ENCODE measurements at regions not wholly inside any gene's neighbourhood (a gene's known extent, or its start where the extent isn't known, plus 50 kb on each side); places are given as distances from the start of the nearest gene placed in this dataset.

GRCh38 chr22:49677495-49677889, 150.2 kb downstream of the BRD1 start:
- Histone ChIP-seq H3K4me1 (ENCODE audit: control insufficient read depth, insufficient read depth, low read length) (no peaks in the 10 kb centered on the region), H3K9me3 (ENCODE audit: control insufficient read depth, insufficient read depth, low read depth, low read length) (no peaks in the 10 kb centered on the region), H3K27ac (ENCODE audit: extremely low read depth, low read depth, low read length) (no peak overlapping the region), H3K36me3 (ENCODE audit: control insufficient read depth in 2 of 2, insufficient read depth in 1 of 2, low read length in 2 of 2) (no peaks in the 10 kb centered on the region), H3K4me3 (ENCODE audit: low read depth, low read length) (no peak overlapping the region)
- ChIA-PET CTCF (no interaction called here), POLR2A (no interaction called here)
- TF ChIP-seq ZNF701 (tag by site-specific recombination; IDR thresholded peaks at IDR 0.05) (no peak), ZNF155 (tag by site-specific recombination; IDR thresholded peaks at IDR 0.05) (no peak), ZNF423 (tag by site-specific recombination; IDR thresholded peaks at IDR 0.05) (no peak), MZF1 (tag by site-specific recombination; IDR thresholded peaks at IDR 0.05; ENCODE audit: borderline replicate concordance) (no peak), TCF7L2 (IDR thresholded peaks at IDR 0.05; ENCODE audit: borderline replicate concordance, low read depth, low read length) (no peak), ZNF146 (tag by site-specific recombination; IDR thresholded peaks at IDR 0.05) (no peak), ZBTB11 (tag by site-specific recombination; conservative IDR thresholded peaks at IDR 0.05; ENCODE audit: low read depth) (no peak), ZNF548 (tag by site-specific recombination; IDR thresholded peaks at IDR 0.05) (no peak), WT1 (tag by site-specific recombination; IDR thresholded peaks at IDR 0.05) (no peak), ZNF639 (tag by site-specific recombination; IDR thresholded peaks at IDR 0.05) (no peak), ZNF416 (tag by site-specific recombination; IDR thresholded peaks at IDR 0.05) (no peak), ZNF76 (tag by site-specific recombination; IDR thresholded peaks at IDR 0.05; ENCODE audit: borderline replicate concordance, low read depth) (no peak), ZNF248 (tag by site-specific recombination; IDR thresholded peaks at IDR 0.05) (no peak), ZNF280C (tag by site-specific recombination; IDR thresholded peaks at IDR 0.05) (no peak), ZNF513 (tag by site-specific recombination; IDR thresholded peaks at IDR 0.05) (no peak), ZBTB17 (tag by site-specific recombination; IDR thresholded peaks at IDR 0.05) (no peak), KLF8 (tag by site-specific recombination; IDR thresholded peaks at IDR 0.05) (no peak), ZNF239 (tag by site-specific recombination; IDR thresholded peaks at IDR 0.05) (no peak)
